ENCODE measurements at regions not wholly inside any gene's neighbourhood (a gene's known extent, or its start where the extent isn't known, plus 50 kb on each side); places are given as distances from the start of the nearest gene placed in this dataset.

GRCh38 chr5:98110791-98111190 lies 662.7 kb upstream of the RGMB start:
- no peak for TF ChIP-seq POLR2AphosphoS5 (IDR thresholded peaks at IDR 0.05; ENCODE audit: borderline replicate concordance, low read depth, low read length)
- no peak for TF ChIP-seq EZH2 (IDR thresholded peaks at IDR 0.05)

Measured in SK-N-MC (cell line).